H4 (cell line): ENCODE measurements at regions not wholly inside any gene's neighbourhood (a gene's known extent, or its start where the extent isn't known, plus 50 kb on each side); places are given as distances from the start of the nearest gene placed in this dataset.

Experiments used
- DNase-seq: peaks from one replicate; pipeline ENCODE4 v3.0.0-alpha.2; 2015; ENCODE audit warnings: low spot score

- DNase-seq, result peak; percentile 3
Measured at GRCh38 chr2:147711031-147711430, 133.8 kb upstream of the ACVR2A start.

DNA sequence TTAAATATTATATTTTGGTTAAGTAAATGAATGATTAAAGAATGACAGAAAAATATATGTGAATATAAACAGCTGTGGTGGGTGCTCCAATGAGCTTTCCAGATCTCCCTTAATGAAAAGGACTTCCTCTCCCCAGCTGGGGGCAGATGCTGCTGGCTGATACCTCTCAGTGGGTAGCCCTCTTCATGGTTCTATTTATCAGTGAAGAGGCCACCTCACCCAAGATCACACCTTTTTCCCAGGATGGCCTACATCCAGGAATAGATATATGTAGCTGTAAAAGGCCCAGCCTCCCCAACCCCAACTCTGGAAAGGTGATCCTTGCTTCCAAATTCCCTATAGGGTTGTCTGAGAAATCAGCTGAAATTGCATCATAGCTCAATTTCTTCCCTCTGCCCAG, 135.2 kb upstream of the ACVR2A start:
- no peak for DNase-seq

GRCh38 chr2:147703171-147703570, 141.7 kb upstream of the ACVR2A start:
- no peak for DNase-seq

- no peak for DNase-seq
Measured at GRCh38 chr2:147698166-147698565, 146.7 kb upstream of the ACVR2A start.

DNA sequence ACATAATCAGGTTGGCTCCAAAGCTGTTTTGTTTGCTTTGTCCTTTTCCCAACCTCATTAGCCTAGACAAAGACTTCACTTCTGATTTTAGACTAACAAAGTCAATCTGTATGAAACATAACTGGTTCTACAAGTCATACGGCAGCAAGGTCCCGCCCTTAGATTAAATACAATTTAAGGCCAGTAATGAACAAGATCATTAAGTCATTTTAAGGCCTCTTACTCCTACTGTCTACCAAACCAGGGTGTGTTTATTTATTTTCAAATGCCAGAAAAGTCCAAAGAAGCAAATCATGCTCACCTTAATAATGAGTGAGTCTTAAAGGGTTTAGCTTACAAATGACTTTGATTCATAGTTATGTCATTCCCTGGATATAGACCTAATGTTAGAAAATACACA, 148.4 kb upstream of the ACVR2A start:
- no peak for DNase-seq

DNA sequence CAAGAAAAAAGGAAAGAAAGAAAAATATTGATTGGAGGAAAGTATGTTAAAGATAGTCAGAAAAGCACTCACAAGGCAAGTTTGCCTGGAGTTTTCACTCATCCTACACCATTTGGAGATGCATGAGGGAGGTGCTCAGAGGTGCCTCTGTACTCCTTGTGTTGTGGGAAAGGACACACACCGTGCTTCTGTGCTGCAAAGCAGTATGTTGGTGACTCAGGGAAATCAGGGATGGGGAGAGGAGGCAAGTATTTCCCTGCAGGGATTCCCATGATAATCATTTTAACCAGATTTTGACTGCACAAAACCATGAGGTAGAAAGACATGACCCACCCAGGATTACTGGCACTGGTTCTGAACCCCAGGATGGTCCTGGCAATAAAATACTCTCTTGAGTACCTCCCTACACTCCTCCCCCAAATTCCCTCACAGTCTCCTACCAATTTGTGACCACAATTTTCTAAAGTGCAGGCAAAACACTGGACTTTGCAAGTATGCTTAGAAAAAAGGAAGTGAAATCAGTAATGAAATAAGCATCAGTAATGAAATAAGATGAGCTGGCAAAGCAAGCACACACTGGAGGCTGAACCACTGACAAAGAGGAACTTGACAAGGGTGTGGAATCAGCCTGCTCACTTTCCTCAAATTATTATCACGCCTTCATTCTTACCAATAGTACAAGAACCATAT, 155.5 kb upstream of the ACVR2A start:
- no peak for DNase-seq

GRCh38 chr2:147688242-147688641, 156.6 kb upstream of the ACVR2A start:
- peak; percentile 25 for DNase-seq

DNA sequence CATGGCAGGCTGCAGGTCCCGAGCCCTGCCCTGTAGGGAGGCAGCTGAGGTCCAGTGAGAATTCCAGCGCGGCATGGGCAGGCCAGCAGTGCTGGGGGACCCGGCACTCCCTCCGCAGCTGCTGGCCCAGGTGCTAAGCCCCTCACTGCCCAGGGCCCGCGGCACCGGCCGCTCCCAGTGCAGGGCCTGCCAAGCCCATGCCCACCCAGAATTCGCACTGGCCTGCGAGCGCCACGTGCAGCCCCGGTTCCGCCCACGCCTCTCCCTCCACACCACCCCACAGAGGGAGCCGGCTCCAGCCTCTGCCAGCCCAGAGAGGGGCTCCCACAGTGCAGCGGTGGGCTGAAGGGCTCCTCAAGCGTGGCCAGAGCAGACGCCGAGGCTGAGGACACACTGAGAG, 158.5 kb upstream of the ACVR2A start:
- no peak for DNase-seq

DNA sequence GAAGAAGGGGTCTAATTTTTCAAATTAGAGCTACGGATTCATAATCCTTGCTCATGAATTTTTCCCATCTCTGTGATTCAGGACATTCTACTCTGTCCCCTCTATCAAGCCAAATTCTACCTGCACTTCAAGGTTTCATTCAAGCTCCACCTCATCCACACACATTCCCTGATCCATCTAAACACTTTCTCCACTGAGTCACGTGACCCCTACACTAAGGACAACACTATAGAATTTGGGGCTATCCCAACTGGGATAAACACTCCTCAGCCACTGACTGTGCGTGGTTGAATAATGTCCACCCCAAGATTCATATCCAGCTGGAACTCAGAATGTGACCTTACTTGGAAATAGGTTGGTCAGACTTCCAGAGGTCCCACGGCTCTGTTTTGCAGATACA, 159.9 kb upstream of the ACVR2A start:
- DNase-seq, result no peak

DNA sequence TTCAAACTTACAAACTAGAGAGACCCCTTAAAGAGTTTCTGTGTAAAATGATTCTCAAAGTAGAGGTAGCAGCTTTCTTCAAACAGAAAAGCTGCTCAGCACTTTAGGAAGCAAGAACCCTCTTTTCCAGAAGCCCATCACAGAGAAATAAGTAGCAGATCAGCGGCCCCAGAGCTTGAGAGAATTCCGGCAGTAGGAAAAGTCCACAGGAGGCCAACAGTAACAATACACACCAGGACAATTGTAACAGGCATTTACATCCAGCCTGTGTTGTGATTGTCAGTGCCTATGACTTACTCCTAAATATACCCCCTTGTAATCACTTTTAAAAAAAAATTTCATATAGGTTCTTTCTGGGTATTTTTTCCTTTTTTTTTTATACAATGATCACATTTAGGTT, 161.4 kb upstream of the ACVR2A start:
- no peak for DNase-seq

DNA sequence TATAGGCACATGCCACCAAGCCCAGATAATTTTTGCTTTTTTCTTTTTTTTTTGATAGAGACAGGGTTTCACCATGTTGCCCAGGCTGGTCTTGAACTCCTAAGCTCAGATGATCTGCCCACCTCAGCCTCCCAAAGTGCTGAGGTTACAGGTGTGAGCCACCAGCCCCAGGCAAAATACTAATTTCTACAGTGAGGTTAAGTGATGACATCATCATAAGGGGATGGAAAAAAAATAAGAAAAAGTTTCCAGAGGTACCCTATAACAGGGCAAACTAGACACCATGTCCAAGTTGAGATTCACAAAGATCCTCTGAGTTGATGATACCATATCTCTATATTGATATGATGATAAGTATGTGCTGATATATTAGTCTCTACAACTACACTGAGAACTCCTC, 163.7 kb upstream of the ACVR2A start:
- no peak for DNase-seq

- peak; percentile 44 for DNase-seq
Measured at GRCh38 chr2:147679955-147680531, 164.8 kb upstream of the ACVR2A start.

DNA sequence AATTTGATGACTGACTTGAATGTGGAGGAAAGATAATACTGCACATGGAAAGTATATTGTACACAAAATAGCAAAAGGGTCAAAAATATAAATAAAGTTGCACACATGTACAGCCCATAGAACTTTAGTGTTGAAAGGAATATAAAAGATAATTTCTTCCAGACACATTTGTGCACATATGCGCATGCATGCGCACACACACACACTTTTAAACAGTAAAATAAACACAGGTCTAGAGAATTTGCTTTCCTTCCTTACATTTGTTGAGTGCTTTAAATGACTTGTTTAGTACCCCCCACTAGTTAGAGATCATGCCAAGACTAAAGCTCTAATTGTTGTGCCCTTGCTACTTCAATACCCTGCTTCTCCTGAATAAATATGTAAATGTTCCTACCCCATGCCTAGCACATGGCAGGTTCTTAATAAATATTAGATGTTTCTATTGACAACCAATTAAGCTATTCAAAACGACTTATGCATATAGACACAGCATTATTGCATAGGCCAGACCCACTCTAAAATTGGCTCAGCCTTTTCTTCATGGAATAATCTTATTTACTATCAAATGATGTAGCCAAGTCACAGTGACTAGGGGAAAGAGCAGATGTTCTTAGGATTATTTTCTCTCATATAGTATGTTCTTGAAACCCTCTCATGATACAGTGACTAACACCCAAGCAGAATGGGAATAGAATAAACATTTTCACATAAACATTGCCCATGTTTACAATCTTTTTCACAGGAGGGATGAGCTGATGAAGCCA, 165.5 kb upstream of the ACVR2A start:
- DNase-seq, result no peak

DNA sequence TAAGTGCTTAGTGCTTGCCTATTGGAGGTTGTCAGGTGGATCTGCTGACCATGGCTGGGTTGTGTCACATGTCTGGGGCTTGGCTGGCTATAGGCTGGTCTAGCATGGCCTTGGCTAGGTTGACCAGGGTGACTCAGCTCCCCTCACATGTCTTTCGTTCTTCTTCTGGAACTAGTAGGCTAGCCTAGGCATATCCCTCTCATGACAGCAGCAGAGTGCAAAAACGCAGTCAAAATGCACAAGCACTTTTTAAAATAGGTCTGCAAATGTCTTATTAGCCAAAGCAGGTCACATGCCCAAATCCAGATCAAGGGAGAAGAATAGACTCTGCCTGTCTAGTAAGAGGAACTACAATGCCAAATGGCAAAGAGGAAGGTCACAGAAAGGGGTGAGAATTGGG, 179.7 kb upstream of the ACVR2A start:
- DNase-seq, result no peak

GRCh38 chr2:147663962-147664361, 180.9 kb upstream of the ACVR2A start:
- no peak for DNase-seq

GRCh38 chr2:147663153-147663961, 181.5 kb upstream of the ACVR2A start:
- no peak for DNase-seq

DNA sequence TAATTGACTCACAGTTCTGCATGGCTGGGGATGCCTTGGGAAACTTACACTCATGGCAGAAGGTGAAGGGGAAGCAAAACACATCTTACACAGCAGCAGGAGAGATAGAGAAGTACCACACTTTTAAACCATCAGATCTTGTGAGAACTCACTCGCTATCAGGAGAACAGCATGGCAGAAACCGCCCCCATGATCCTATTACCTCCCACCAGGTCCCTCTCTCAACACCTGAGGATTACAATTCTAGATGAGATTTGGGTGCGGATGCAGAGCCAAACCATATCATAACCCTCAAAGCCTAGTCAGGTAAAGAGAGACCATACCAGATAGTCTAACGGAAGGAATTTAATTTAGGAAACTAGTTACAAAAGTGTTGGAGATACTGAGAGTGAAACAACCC, 182.6 kb upstream of the ACVR2A start:
- DNase-seq, result no peak

DNA sequence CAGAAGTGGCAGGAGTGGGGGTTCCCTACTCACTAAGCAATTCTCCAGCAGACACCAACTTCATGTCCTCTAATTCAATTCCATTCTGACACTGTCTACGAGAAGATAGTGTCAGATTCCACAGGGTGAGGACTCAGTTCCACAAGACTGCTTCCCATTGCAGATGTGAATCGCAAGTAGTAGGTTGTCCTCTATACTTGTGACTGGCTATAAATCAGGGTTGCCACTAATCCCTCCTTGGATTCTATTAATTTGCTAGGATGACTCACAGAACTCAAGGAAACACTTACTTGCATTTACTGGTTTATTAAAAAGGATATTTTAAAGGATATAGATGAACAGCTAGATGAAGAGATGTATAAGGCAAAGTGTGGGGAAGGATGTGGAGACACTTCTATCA, 184.1 kb upstream of the ACVR2A start:
- no peak for DNase-seq

DNA sequence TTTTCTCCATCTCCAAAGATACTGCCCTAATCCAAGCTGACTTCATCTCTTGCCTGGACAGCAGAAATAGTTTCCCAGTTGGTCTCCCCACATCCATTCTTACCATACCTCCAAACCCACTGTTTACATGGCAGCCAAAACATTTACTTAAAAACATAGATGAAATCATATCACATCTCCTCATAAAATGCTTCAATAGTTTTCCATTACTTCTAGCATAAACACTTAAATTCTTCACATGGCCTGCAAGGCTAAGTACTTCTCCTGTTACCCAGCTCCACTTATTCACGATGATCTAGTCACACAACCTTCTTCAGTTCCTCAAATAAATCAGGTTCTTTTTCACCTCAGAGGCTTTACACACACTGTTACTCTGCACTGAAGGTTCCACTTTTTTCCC, 185.8 kb upstream of the ACVR2A start:
- DNase-seq, result peak; percentile 69

DNA sequence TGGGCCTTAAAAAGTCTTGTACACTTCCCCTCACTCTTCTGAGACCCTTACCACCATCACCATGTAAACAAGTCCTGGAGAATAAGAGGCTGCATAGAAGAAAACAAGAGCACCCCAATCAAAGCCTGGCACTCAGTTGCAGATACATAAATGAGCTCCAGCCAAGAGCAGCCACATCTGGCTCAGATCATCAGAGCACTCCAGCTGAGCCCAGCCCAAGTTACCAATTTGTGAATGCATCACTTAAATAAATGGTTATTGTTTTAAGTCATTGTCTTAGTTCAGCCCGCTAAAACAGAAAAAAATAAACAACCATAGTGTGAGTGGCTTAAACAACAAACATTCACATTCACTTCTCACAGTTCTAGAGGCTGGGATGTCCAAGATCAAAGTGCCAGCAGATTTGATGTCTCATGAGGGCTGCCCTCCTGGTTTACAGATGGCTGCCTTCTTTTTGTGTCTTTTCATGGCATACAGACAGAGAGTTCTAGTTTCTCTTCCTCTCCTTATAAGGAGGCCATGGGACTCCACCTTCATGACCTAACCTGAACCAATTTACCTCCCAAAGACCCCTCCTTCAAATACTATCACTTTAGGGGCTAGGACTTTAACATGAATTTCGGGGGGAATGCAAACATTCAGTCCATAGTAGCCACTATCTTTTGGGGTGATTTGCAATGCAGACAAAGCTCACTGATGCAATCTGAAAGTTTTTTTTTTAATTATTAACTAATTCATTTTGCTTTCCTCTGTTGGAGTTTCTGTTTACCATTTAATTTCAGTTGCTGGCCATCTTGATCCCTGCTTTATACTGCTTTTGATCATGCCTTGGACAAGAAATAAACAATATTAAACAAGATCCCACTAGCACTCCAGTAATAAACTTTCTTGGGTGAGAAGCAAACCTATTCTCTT, 187.5 kb upstream of the ACVR2A start:
- no peak for DNase-seq

GRCh38 chr2:147649998-147650397, 194.8 kb upstream of the ACVR2A start:
- no peak for DNase-seq
